HEK293T (cell line): ENCODE measurements at regions not wholly inside any gene's neighbourhood (a gene's known extent, or its start where the extent isn't known, plus 50 kb on each side); places are given as distances from the start of the nearest gene placed in this dataset.

Experiments
- BHLHE40 ChIP-seq: fragments of 450-650 bp; IDR thresholded peaks from 2 replicates; pipeline ENCODE4 v1.6.1; 2016; ENCODE audit warnings: mild to moderate bottlenecking, moderate library complexity, borderline replicate concordance
- ELF4 ChIP-seq: fragments of 450-650 bp; IDR thresholded peaks from 2 replicates; pipeline ENCODE4 v1.6.1; 2017; ENCODE audit warnings: antibody characterized with exemption
- FOXA1 ChIP-seq: fragments of 450-650 bp; IDR thresholded peaks from 2 replicates; pipeline ENCODE4 v1.6.1; 2016; ENCODE audit warnings: mild to moderate bottlenecking
- FOXK2 ChIP-seq: fragments of 450-650 bp; IDR thresholded peaks from 2 replicates; pipeline ENCODE4 v1.6.1; 2016; ENCODE audit warnings: mild to moderate bottlenecking
- FOXM1 ChIP-seq: fragments of 450-650 bp; IDR thresholded peaks from 2 replicates; pipeline ENCODE4 v1.6.1; 2017; ENCODE audit warnings: mild to moderate bottlenecking, borderline replicate concordance
- HDGF ChIP-seq: fragments of 450-650 bp; IDR thresholded peaks from 2 replicates; pipeline ENCODE4 v1.6.1; 2017; ENCODE audit warnings: antibody characterized with exemption, borderline replicate concordance
- L3MBTL2 ChIP-seq: fragments of 450-650 bp; conservative IDR thresholded peaks from 2 replicates; pipeline ENCODE4 v1.6.1; 2016; ENCODE audit warnings: mild to moderate bottlenecking
- LEF1 ChIP-seq: fragments of 450-650 bp; IDR thresholded peaks from 2 replicates; pipeline ENCODE4 v1.6.1; 2017; ENCODE audit warnings: mild to moderate bottlenecking, borderline replicate concordance
- SP1 ChIP-seq: fragments of 450-650 bp; IDR thresholded peaks from 2 replicates; pipeline ENCODE4 v1.6.1; 2017
- SUZ12 ChIP-seq: fragments of 450-650 bp; IDR thresholded peaks from 2 replicates; pipeline ENCODE4 v1.6.1; 2016; ENCODE audit warnings: mild to moderate bottlenecking
- TARDBP ChIP-seq: fragments of 450-650 bp; IDR thresholded peaks from 2 replicates; pipeline ENCODE4 v1.6.1; 2016
- ZNF384 ChIP-seq: fragments of 450-650 bp; IDR thresholded peaks from 2 replicates; pipeline ENCODE4 v1.6.1; 2016
- TF ChIP-seq, protein P1 (sequence below): fragments of 450-650 bp; IDR thresholded peaks from 2 replicates; pipeline ENCODE4 v1.6.1; 2016

DNA sequence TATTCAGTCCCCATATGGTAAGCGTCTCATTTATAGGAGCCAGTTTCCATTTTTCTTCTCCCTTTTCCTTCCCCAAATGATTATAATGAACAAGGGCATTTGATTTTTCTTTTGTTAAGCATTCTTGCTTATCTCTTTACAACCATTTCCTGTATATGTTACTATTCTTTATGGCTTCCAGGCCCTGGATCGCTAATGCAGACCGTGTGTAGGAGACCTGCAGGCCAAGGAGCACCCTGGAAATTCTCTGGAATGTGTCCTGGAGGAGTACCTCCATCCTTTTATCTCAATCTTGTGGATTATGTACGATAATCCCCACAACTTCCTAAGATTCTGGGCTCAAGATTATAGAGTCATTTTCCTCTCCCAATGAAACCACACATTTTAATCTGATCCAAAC is 439.6 kb upstream of the MMADHC start:
- TF ChIP-seq FOXM1: no peak
- no peak for TF ChIP-seq ELF4
- no peak for TF ChIP-seq BHLHE40
- no peak for TF ChIP-seq FOXA1
- TF ChIP-seq SP1: no peak
- TF ChIP-seq HDGF: no peak
- no peak for TF ChIP-seq FOXK2
- no peak for TF ChIP-seq SUZ12
- TF ChIP-seq, protein P1, sequence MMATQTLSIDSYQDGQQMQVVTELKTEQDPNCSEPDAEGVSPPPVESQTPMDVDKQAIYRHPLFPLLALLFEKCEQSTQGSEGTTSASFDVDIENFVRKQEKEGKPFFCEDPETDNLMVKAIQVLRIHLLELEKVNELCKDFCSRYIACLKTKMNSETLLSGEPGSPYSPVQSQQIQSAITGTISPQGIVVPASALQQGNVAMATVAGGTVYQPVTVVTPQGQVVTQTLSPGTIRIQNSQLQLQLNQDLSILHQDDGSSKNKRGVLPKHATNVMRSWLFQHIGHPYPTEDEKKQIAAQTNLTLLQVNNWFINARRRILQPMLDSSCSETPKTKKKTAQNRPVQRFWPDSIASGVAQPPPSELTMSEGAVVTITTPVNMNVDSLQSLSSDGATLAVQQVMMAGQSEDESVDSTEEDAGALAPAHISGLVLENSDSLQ: no peak
- TF ChIP-seq TARDBP: no peak
- TF ChIP-seq LEF1: no peak
- TF ChIP-seq L3MBTL2: no peak
- no peak for TF ChIP-seq ZNF384
